ENCODE measurements at regions not wholly inside any gene's neighbourhood (a gene's known extent, or its start where the extent isn't known, plus 50 kb on each side); places are given as distances from the start of the nearest gene placed in this dataset.

DNA sequence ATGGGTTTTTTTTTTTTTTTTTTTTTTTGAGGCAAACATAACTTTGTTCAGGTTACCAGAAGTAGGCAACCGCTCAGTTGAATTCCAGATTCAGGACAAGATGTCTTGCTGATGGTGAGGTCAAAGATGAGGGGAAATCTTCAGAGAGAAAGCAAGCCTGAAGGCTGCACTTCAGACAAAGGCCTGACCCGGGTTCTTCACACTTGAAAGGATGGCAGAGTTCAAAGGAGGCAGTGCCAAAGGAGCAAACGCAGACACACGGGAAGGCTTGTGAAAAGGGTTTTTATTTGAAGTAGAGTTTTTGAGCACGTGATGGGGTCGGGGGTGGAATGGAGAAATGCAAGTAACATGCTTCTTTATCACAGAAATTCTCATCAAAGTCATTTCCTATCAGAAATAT lies 960.2 kb upstream of the EEF2KMT start:
- H3K27ac ChIP-seq (ENCODE audit: low read depth, low read length), result no peak overlapping the region
- ChIA-PET CTCF (no interaction called here), POLR2A (no interaction called here)
- TF ChIP-seq, protein P1, sequence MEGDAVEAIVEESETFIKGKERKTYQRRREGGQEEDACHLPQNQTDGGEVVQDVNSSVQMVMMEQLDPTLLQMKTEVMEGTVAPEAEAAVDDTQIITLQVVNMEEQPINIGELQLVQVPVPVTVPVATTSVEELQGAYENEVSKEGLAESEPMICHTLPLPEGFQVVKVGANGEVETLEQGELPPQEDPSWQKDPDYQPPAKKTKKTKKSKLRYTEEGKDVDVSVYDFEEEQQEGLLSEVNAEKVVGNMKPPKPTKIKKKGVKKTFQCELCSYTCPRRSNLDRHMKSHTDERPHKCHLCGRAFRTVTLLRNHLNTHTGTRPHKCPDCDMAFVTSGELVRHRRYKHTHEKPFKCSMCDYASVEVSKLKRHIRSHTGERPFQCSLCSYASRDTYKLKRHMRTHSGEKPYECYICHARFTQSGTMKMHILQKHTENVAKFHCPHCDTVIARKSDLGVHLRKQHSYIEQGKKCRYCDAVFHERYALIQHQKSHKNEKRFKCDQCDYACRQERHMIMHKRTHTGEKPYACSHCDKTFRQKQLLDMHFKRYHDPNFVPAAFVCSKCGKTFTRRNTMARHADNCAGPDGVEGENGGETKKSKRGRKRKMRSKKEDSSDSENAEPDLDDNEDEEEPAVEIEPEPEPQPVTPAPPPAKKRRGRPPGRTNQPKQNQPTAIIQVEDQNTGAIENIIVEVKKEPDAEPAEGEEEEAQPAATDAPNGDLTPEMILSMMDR (IDR thresholded peaks at IDR 0.05; ENCODE audit: low read depth, low read length), result no peak
- no peaks in the 10 kb centered on the region for H3K27me3 ChIP-seq (ENCODE audit: control insufficient read depth, insufficient read depth, low read length)
- H3K4me3 ChIP-seq (ENCODE audit: low read depth, low read length), result no peak overlapping the region
- H3K9me3 ChIP-seq (ENCODE audit: control insufficient read depth, insufficient read depth, low read length), result peaks cover 12% of the 10 kb centered on the region; the same call in 1 of the 2 replicates
- DNase-seq (ENCODE audit: low read depth, low spot score), result no peak

DNA sequence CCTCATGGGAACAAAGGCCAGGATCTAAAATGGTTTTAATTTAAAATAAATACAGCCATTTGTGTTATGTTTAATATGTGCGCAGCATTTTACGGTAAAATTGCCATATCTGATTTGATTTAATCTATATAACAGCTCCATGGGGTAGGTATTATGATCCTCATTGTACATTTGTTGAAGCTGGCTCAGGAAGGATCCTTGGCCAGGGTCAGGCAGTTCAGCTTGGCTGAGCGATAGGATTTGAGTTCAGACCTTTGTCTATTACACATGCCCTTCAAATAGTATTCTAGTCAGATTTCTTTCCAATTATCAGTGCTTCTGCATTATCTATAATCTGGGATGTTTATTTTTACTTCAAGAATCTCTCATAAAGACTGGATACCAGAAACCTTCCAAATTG lies 950.4 kb upstream of the EEF2KMT start:
- CTCF ChIA-PET, result no interaction called here
- TF ChIP-seq, protein P1 (IDR thresholded peaks at IDR 0.05; ENCODE audit: low read depth, low read length), result no peak

DNA sequence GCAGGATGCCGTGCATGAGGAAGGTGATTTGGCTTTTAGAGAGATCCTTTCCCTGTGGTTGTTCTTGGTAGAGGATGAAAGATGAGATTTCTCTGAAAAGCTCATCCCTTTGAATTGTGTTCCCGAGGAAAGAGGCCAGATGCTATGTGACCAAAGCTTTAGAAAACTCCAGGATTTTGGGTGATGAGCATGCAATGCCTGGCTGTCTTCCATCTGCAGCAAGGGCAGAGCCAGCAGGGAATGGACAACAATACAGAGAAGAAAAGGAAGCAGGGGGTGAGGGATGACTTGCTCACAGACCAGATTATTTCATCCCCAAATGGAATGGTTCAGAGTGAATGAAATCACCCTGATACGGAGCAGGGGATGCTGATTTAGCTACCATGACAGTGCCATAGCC lies 949.7 kb upstream of the EEF2KMT start:
- no peak for DNase-seq (ENCODE audit: low read depth, low spot score)
- CTCF ChIA-PET, result no interaction called here
- POLR2A ChIA-PET, result no interaction called here

More for the DNA sequence above, 950.4 kb upstream of the EEF2KMT start:
- no peak for DNase-seq (ENCODE audit: low read depth, low spot score)
- POLR2A ChIA-PET, result no interaction called here
- peaks cover 25% of the 10 kb centered on the region for H3K9me3 ChIP-seq (ENCODE audit: control insufficient read depth, insufficient read depth, low read length)
- H3K27ac ChIP-seq (ENCODE audit: low read depth, low read length), result no peak overlapping the region
- no peaks in the 10 kb centered on the region for H3K27me3 ChIP-seq (ENCODE audit: control insufficient read depth, insufficient read depth, low read length)
- H3K4me3 ChIP-seq (ENCODE audit: low read depth, low read length), result no peak overlapping the region

DNA sequence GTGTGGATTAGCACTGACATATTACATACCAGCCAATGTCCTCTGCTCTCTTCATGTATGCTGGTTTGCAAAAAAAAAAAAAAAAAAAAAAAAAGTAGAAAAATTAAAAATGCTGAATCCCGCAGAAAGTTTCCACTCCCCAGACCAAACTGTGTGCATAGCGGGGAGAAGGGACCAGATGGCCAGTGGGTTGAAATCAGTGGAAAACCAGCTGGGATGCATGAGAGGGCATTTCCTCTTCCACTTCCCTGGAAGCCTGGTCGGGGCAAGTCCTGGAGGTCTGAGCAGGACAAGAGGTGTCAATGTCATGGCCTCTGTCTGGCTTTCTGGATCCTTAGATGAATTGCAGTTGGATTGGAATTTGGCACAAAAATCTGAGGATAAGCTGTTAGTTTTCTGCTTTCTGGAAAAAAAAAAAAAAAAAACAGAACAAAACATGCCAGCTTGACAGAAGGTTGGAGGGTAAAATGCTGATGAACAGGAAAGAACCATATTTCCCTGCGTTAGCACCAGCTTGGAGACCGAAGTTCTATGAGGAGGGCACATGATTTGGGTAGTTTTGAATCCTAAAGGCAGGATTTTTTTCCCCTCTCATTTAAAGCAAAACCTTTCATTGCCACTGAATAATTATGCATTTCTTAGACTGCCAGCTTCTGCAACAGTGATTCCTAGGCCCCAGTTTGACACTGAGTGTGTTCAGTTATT lies 941.5 kb upstream of the EEF2KMT start:
- no peak for DNase-seq (ENCODE audit: low read depth, low spot score)
- ChIA-PET POLR2A (no interaction called here), CTCF (interaction anchor here (0.6 kb wide), 1 partner anchor 36 kb away, joined by 3 read pairs; no protein-coding TSS in a partner anchor)
- Histone ChIP-seq H3K4me3 (ENCODE audit: low read depth, low read length) (no peak overlapping the region), H3K9me3 (ENCODE audit: control insufficient read depth, insufficient read depth, low read length) (peaks cover 25% of the 10 kb centered on the region), H3K27ac (ENCODE audit: low read depth, low read length) (no peak overlapping the region), H3K27me3 (ENCODE audit: control insufficient read depth, insufficient read depth, low read length) (no peaks in the 10 kb centered on the region)
- TF ChIP-seq, protein P1 (IDR thresholded peaks at IDR 0.05; ENCODE audit: low read depth, low read length), result no peak

More for the DNA sequence above, 949.7 kb upstream of the EEF2KMT start:
- Histone ChIP-seq H3K27ac (ENCODE audit: low read depth, low read length) (no peak overlapping the region), H3K4me3 (ENCODE audit: low read depth, low read length) (no peak overlapping the region), H3K9me3 (ENCODE audit: control insufficient read depth, insufficient read depth, low read length) (peaks cover 25% of the 10 kb centered on the region), H3K27me3 (ENCODE audit: control insufficient read depth, insufficient read depth, low read length) (no peaks in the 10 kb centered on the region)
- TF ChIP-seq, protein P1 (IDR thresholded peaks at IDR 0.05; ENCODE audit: low read depth, low read length), result no peak

DNA sequence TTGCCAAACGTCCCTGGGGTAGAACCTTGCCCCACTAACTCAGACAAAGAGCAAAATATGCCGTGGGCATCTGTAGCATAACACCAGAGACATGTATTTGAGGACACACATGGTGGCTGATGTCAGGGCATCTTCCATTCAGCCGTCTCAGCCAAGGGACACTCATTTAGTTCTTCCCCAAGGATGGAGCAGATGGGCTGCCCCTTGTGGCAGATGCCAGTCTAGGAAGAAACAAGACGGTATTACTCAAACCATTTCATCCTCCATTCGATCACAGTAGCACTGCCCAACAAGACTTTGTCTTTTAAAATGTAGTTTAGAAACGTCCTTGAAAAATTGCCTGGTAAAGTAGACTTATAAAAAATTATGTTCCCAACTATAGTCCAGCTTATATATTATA lies 937.6 kb upstream of the EEF2KMT start:
- Histone ChIP-seq H3K4me3 (ENCODE audit: low read depth, low read length) (no peak overlapping the region), H3K27ac (ENCODE audit: low read depth, low read length) (no peak overlapping the region), H3K27me3 (ENCODE audit: control insufficient read depth, insufficient read depth, low read length) (no peaks in the 10 kb centered on the region), H3K9me3 (ENCODE audit: control insufficient read depth, insufficient read depth, low read length) (peaks cover 31% of the 10 kb centered on the region)
- POLR2A ChIA-PET, result no interaction called here
- TF ChIP-seq, protein P1 (IDR thresholded peaks at IDR 0.05; ENCODE audit: low read depth, low read length), result no peak
- no peak for DNase-seq (ENCODE audit: low read depth, low spot score)
- CTCF ChIA-PET, result no interaction called here
